ENCODE measurements at regions not wholly inside any gene's neighbourhood (a gene's known extent, or its start where the extent isn't known, plus 50 kb on each side); places are given as distances from the start of the nearest gene placed in this dataset.

- no peak for TF ChIP-seq ELF1 (IDR thresholded peaks at IDR 0.05; ENCODE audit: borderline replicate concordance, low read depth)
- TF ChIP-seq ATF3 (IDR thresholded peaks at IDR 0.05): no peak
- Histone ChIP-seq H3K4me3 (replicated peaks in 1 of 2; ENCODE audit: low read depth in 1 of 2, low read length in 2 of 2) (no peak overlapping the region), H3K9me2 (ENCODE audit: insufficient read depth) (no peaks in the 10 kb centered on the region), H3K27me3 (ENCODE audit: insufficient read depth, low read length) (no peaks in the 10 kb centered on the region), H3K4me2 (ENCODE audit: low read length) (no peak overlapping the region), H3K9me3 (ENCODE audit: control insufficient read depth in 1 of 2, insufficient read depth in 1 of 2, low read depth in 1 of 2, low read length in 2 of 2) (no peaks in the 10 kb centered on the region), H3K4me1 (ENCODE audit: control insufficient read depth in 1 of 2, insufficient read depth in 2 of 2, low read length in 2 of 2) (no peaks in the 10 kb centered on the region), H4K20me1 (ENCODE audit: insufficient read depth) (no peaks in the 10 kb centered on the region), H3K27ac (ENCODE audit: low read depth, low read length) (no peak overlapping the region), H3K79me2 (ENCODE audit: insufficient read depth, low read length) (no peaks in the 10 kb centered on the region), H3K9ac (ENCODE audit: low read length) (no peak overlapping the region), H3K36me3 (ENCODE audit: control insufficient read depth in 1 of 2, insufficient read depth in 2 of 2, low read length in 2 of 2) (no peaks in the 10 kb centered on the region), H2AFZ (ENCODE audit: low read depth, low read length, poor library complexity, severe bottlenecking) (no peak overlapping the region)
- intact Hi-C loops (cut with micrococcal nuclease): loop anchor here (10.0 kb wide), 1 partner anchor 146 kb away; no protein-coding TSS in a partner anchor
- ATAC-seq (no peak), DNase-seq (ENCODE audit: low read depth, low spot score) (no peak)
- no TSS peak for BruUV-seq (replicated peaks)
- POLR2A ChIA-PET: no interaction called here
- RAD21 ChIA-PET (ENCODE audit: low non-redundant PET in 1 of 2, low total read pairs in 2 of 2, uncharacterized antibody in 2 of 2, unreplicated experiment in 2 of 2): no interaction called here
- CTCF ChIA-PET: no interaction called here
Observed at GRCh38 chr1:75999034-75999433, 66.8 kb upstream of the ASB17 start.

- no peak overlapping the region for H3K9ac ChIP-seq (ENCODE audit: low read length)
- no TSS peak for BruUV-seq (replicated peaks)
- H3K27me3 ChIP-seq (ENCODE audit: insufficient read depth, low read length): no peaks in the 10 kb centered on the region
- no peaks in the 10 kb centered on the region for H3K36me3 ChIP-seq (ENCODE audit: control insufficient read depth in 1 of 2, insufficient read depth in 2 of 2, low read length in 2 of 2)
- no peaks in the 10 kb centered on the region for H3K4me1 ChIP-seq (ENCODE audit: control insufficient read depth in 1 of 2, insufficient read depth in 2 of 2, low read length in 2 of 2)
- no peaks in the 10 kb centered on the region for H3K79me2 ChIP-seq (ENCODE audit: insufficient read depth, low read length)
- no peak overlapping the region for H3K27ac ChIP-seq (ENCODE audit: low read depth, low read length)
- RAD21 ChIA-PET (ENCODE audit: low non-redundant PET in 1 of 2, low total read pairs in 2 of 2, uncharacterized antibody in 2 of 2, unreplicated experiment in 2 of 2): no interaction called here
- H3K4me3 ChIP-seq (replicated peaks in 1 of 2; ENCODE audit: low read depth in 1 of 2, low read length in 2 of 2): no peak overlapping the region
- CTCF ChIA-PET: no interaction called here
- intact Hi-C loops (cut with micrococcal nuclease): no loop called here
- no peak overlapping the region for H3K4me2 ChIP-seq (ENCODE audit: low read length)
- ATAC-seq (no peak), DNase-seq (ENCODE audit: low read depth, low spot score) (no peak)
- H2AFZ ChIP-seq (ENCODE audit: low read depth, low read length, poor library complexity, severe bottlenecking): no peak overlapping the region
- TF ChIP-seq REST (IDR thresholded peaks at IDR 0.05; ENCODE audit: low read depth): no peak
- TF ChIP-seq ZFX (IDR thresholded peaks at IDR 0.05): no peak
- TF ChIP-seq FOSL1 (IDR thresholded peaks at IDR 0.05; ENCODE audit: low read depth): no peak
- TF ChIP-seq SIN3A (IDR thresholded peaks at IDR 0.05; ENCODE audit: low read depth): no peak
- TF ChIP-seq ELF1 (IDR thresholded peaks at IDR 0.05; ENCODE audit: borderline replicate concordance, low read depth): no peak
- POLR2A ChIA-PET: no interaction called here
- no peaks in the 10 kb centered on the region for H4K20me1 ChIP-seq (ENCODE audit: insufficient read depth)
- H3K9me2 ChIP-seq (ENCODE audit: insufficient read depth): no peaks in the 10 kb centered on the region
- H3K9me3 ChIP-seq (ENCODE audit: control insufficient read depth in 1 of 2, insufficient read depth in 1 of 2, low read depth in 1 of 2, low read length in 2 of 2): no peaks in the 10 kb centered on the region
Observed at GRCh38 chr1:76003946-76004345, 70.6 kb upstream of the ST6GALNAC3 start.

Data from HCT116 (cell line).